D721Med (cell line): ENCODE measurements at regions not wholly inside any gene's neighbourhood (a gene's known extent, or its start where the extent isn't known, plus 50 kb on each side); places are given as distances from the start of the nearest gene placed in this dataset.
"Not testable (repeated sequence)": the region's sequence is repeated elsewhere in the genome, so short reads cannot be mapped to it uniquely, and the experiment has no call there.

Experiments
- DNase-seq: peaks from one replicate; pipeline ENCODE4 v3.0.0; 2011; ENCODE audit warnings: low spot score; ENCODE audit not compliant: insufficient read length
- FAIRE-seq: peaks from 2 replicates; lab custom pipeline; 2011; peaks lifted over from hg19 to GRCh38; lab: Jason Lieb, UNC
- CTCF ChIP-seq: IDR thresholded peaks from 2 replicates; pipeline ENCODE4 v1.5.1; 2012; ENCODE audit warnings: mild to moderate bottlenecking, control low read depth; ENCODE audit not compliant: insufficient read depth; ENCODE audit errors: missing control alignments

- DNase-seq, result no peak
- no peak for FAIRE-seq
These were observed 278.1 kb upstream of the SYNCRIP start for GRCh38 chr6:85920782-85921181.

GRCh38 chr6:85917522-85917921 is 274.8 kb upstream of the SYNCRIP start:
- no peak for DNase-seq
- no peak for FAIRE-seq
- TF ChIP-seq CTCF, result no peak

More at GRCh38 chr6:85920782-85921181, 278.1 kb upstream of the SYNCRIP start:
- TF ChIP-seq CTCF, result no peak

GRCh38 chr6:85913001-85913400 is 270.3 kb upstream of the SYNCRIP start:
- no peak for TF ChIP-seq CTCF
- FAIRE-seq (no peak), DNase-seq (no peak)

GRCh38 chr6:85912582-85912981 is 269.9 kb upstream of the SYNCRIP start:
- FAIRE-seq, result no peak
- no peak for TF ChIP-seq CTCF
- no peak for DNase-seq

GRCh38 chr6:85911067-85911466 is 268.4 kb upstream of the SYNCRIP start:
- TF ChIP-seq CTCF, result no peak
- FAIRE-seq (no peak), DNase-seq (no peak)

GRCh38 chr6:85908120-85908519 is 265.4 kb upstream of the SYNCRIP start:
- FAIRE-seq, DNase-seq: not testable (repeated sequence)

GRCh38 chr6:85892346-85892745 is 249.7 kb upstream of the SYNCRIP start:
- no peak for DNase-seq

More at GRCh38 chr6:85892346-85892745, 249.7 kb upstream of the SYNCRIP start:
- FAIRE-seq, result no peak
- no peak for TF ChIP-seq CTCF
